H9 (cell line): ENCODE measurements at regions not wholly inside any gene's neighbourhood (a gene's known extent, or its start where the extent isn't known, plus 50 kb on each side); places are given as distances from the start of the nearest gene placed in this dataset.

Source experiments
- DNase-seq: peaks from one replicate; pipeline ENCODE4 v3.0.0-alpha.2; 2017
- H2AFZ ChIP-seq: one replicate; pipeline ENCODE4 v1.6.1; 2013; ENCODE audit warnings: mild to moderate bottlenecking, low read length, control low read depth, moderate library complexity
- H2AK5ac ChIP-seq: 2 replicates; pipeline ENCODE4 v1.6.1; 2013; ENCODE audit warnings: low read length, control low read depth, mixed read lengths; ENCODE audit not compliant: insufficient read length
- H2BK120ac ChIP-seq: one replicate; pipeline ENCODE4 v1.6.1; 2013; ENCODE audit warnings: low read depth, mild to moderate bottlenecking, low read length, control low read depth, inconsistent platforms; ENCODE audit not compliant: poor library complexity, severe bottlenecking
- H2BK12ac ChIP-seq: 2 replicates; pipeline ENCODE4 v1.6.1; 2013; ENCODE audit warnings: low read length, control low read depth, mixed read lengths, low read depth; ENCODE audit not compliant: insufficient read length
- H2BK15ac ChIP-seq: 2 replicates; pipeline ENCODE4 v1.6.1; 2013; ENCODE audit warnings: low read depth, low read length, control low read depth
- H2BK20ac ChIP-seq: one replicate; pipeline ENCODE4 v1.6.1; 2013; ENCODE audit warnings: low read depth, mild to moderate bottlenecking, low read length, control low read depth, inconsistent platforms; ENCODE audit not compliant: poor library complexity, severe bottlenecking
- H2BK5ac ChIP-seq: 2 replicates; pipeline ENCODE4 v1.6.1; 2013; ENCODE audit warnings: low read length, control low read depth, mixed read lengths; ENCODE audit not compliant: insufficient read length
- H3K14ac ChIP-seq: 2 replicates; pipeline ENCODE4 v1.6.1; 2013; ENCODE audit warnings: low read length, control low read depth; ENCODE audit not compliant: insufficient read depth
- H3K18ac ChIP-seq: 2 replicates; pipeline ENCODE4 v1.6.1; 2013; ENCODE audit warnings: low read depth, mild to moderate bottlenecking, mixed read lengths, low read length, control low read depth; ENCODE audit not compliant: insufficient read length
- H3K23ac ChIP-seq: 2 replicates; pipeline ENCODE4 v1.6.1; 2013; ENCODE audit warnings: low read length, control low read depth, mixed read lengths, low read depth; ENCODE audit not compliant: insufficient read length
- H3K23me2 ChIP-seq: 2 replicates; pipeline ENCODE4 v1.6.1; 2013; ENCODE audit warnings: low read depth, mild to moderate bottlenecking, mixed read lengths, low read length, control low read depth; ENCODE audit not compliant: insufficient read length, poor library complexity, severe bottlenecking
- H3K27ac ChIP-seq: 2 replicates; pipeline ENCODE4 v1.5.1; 2013; ENCODE audit warnings: low read length, control low read depth, mixed read lengths, low read depth; ENCODE audit not compliant: insufficient read length
- H3K27me3 ChIP-seq: 2 replicates; pipeline ENCODE4 v1.6.1; 2013; ENCODE audit warnings: low read length, control low read depth, inconsistent platforms; ENCODE audit not compliant: insufficient read depth
- H3K4ac ChIP-seq: 2 replicates; pipeline ENCODE4 v1.6.1; 2013; ENCODE audit warnings: low read depth, mild to moderate bottlenecking, control low read depth, inconsistent platforms, low read length, moderate library complexity
- H3K4me1 ChIP-seq: 2 replicates; pipeline ENCODE4 v1.6.1; 2013; ENCODE audit warnings: low read length, control low read depth, inconsistent platforms; ENCODE audit not compliant: insufficient read depth
- H3K4me2 ChIP-seq: 2 replicates; pipeline ENCODE4 v1.6.1; 2013; ENCODE audit warnings: low read length, control low read depth, mixed read lengths; ENCODE audit not compliant: insufficient read length, insufficient read depth
- H3K56ac ChIP-seq: 2 replicates; pipeline ENCODE4 v1.6.1; 2013; ENCODE audit warnings: low read depth, mild to moderate bottlenecking, mixed read lengths, low read length, control low read depth; ENCODE audit not compliant: insufficient read length
- H3K79me1 ChIP-seq: 2 replicates; pipeline ENCODE4 v1.6.1; 2013; ENCODE audit warnings: low read depth, mild to moderate bottlenecking, moderate library complexity, low read length, control low read depth, inconsistent platforms; ENCODE audit not compliant: insufficient read depth, poor library complexity, severe bottlenecking
- H3K79me2 ChIP-seq: 2 replicates; pipeline ENCODE4 v1.6.1; 2013; ENCODE audit warnings: low read length, control low read depth, inconsistent platforms; ENCODE audit not compliant: insufficient read depth
- H3K9ac ChIP-seq: 2 replicates; pipeline ENCODE4 v1.6.1; 2013; ENCODE audit warnings: low read length, control low read depth, mixed read lengths; ENCODE audit not compliant: insufficient read length; ENCODE audit errors: extremely low read depth
- H3K9me3 ChIP-seq: one replicate; pipeline ENCODE4 v1.6.1; 2013; ENCODE audit warnings: low read depth, low read length, inconsistent platforms; ENCODE audit not compliant: control insufficient read depth
- H3T11ph ChIP-seq: one replicate; pipeline ENCODE4 v1.6.1; 2013; ENCODE audit warnings: mild to moderate bottlenecking, low read length, control low read depth, inconsistent platforms
- H4K20me1 ChIP-seq: one replicate; pipeline ENCODE4 v1.6.1; 2013; ENCODE audit not compliant: control insufficient read depth, insufficient read length, insufficient read depth
- H4K5ac ChIP-seq: 2 replicates; pipeline ENCODE4 v1.6.1; 2013; ENCODE audit warnings: low read depth, mild to moderate bottlenecking, mixed read lengths, low read length, control low read depth; ENCODE audit not compliant: insufficient read length
- H4K8ac ChIP-seq: replicated peaks from 2 replicates; pipeline ENCODE4 v1.6.1; 2013; ENCODE audit warnings: low read length, control low read depth, mixed read lengths, low read depth; ENCODE audit not compliant: insufficient read length
- H4K91ac ChIP-seq: 2 replicates; pipeline ENCODE4 v1.6.1; 2013; ENCODE audit warnings: low read depth, mild to moderate bottlenecking, moderate library complexity, mixed read lengths, low read length, control low read depth; ENCODE audit not compliant: insufficient read length
- H3K27ac Mint-ChIP-seq, 3 experiments: 2 replicates in 2 of 3; 3 replicates in 1 of 3; pipeline ENCODE4 v1.8.0; 2020 to 2021; ENCODE audit warnings: mixed read lengths in 3 of 3, mild to moderate bottlenecking in 1 of 3, moderate library complexity in 1 of 3
- H3K27me3 Mint-ChIP-seq: 2 replicates; pipeline ENCODE4 v1.8.0; 2021; ENCODE audit warnings: low read depth, mild to moderate bottlenecking, moderate library complexity, mixed read lengths
- H3K36me3 Mint-ChIP-seq, 3 experiments: 2 replicates in 2 of 3; 3 replicates in 1 of 3; pipeline ENCODE4 v1.8.0; 2020 to 2021; ENCODE audit warnings: low read depth in 3 of 3, mixed read lengths in 3 of 3; ENCODE audit not compliant: insufficient read depth in 1 of 3
- H3K4me1 Mint-ChIP-seq, 2 experiments: 2 replicates each; pipeline ENCODE4 v1.8.0; 2020; ENCODE audit warnings: mixed read lengths in 2 of 2
- H3K4me3 Mint-ChIP-seq, 2 experiments: 2 replicates in 1 of 2; 3 replicates in 1 of 2; pipeline ENCODE4 v1.8.0; 2020 to 2021; ENCODE audit warnings: mild to moderate bottlenecking in 2 of 2, mixed read lengths in 2 of 2, moderate library complexity in 1 of 2
- H3K9me3 Mint-ChIP-seq, 2 experiments: 2 replicates in 1 of 2; 3 replicates in 1 of 2; pipeline ENCODE4 v1.8.0; 2020; ENCODE audit warnings: mild to moderate bottlenecking in 2 of 2, mixed read lengths in 2 of 2, moderate library complexity in 1 of 2
- WGBS: extraction: QIAGEN DNeasy Blood & Tissue Kit; methylation state at CpG from one replicate; pipeline ENCODE4 v1.1.7; 2013; ENCODE audit warnings: missing lambda C conversion rate, low lambda C conversion rate, mixed read lengths; ENCODE audit not compliant: insufficient read length; ENCODE audit errors: extremely low coverage; 5-methylcytosine and 5-hydroxymethylcytosine counted together
- TF ChIP-seq, protein P1 (sequence below): fragments of 200-600 bp; sonication (generic); conservative IDR thresholded peaks from 3 replicates; pipeline ENCODE4 v1.8.0; 2021; ENCODE audit warnings: antibody characterized with exemption, mild to moderate bottlenecking

DNA sequence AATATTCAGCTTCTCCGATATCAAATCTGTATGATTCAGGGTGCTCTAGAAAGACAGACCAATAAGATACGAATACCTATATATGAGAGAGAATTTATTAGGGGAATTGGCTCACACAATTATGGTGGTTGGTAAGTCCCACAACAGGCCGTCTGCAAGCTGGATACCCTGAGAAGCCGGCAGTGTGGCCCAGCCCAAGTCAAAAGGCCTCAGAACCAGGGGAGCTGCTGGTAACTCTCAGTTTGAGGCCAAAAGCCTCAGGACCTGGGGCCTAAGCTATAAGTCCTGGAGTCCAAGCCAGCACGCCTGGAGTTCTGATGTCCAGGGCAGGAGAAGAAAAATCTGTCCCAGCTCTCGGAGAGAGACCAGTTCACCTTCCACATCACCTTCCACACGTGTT, 318.7 kb downstream of the BRD1 start:
- Histone ChIP-seq H3T11ph (no peak overlapping the region), H2BK12ac (no peak overlapping the region), H3K9me3 (no peaks in the 10 kb centered on the region), H3K27ac (no peak overlapping the region), H4K8ac (no peak overlapping the region), H2BK120ac (no peak overlapping the region), H2AFZ (no peak overlapping the region), H3K4me1 (peaks cover 5% of the 10 kb centered on the region; the same call in 1 of the 2 replicates), H2BK20ac (no peak overlapping the region), H3K14ac (no peak overlapping the region), H3K56ac (no peak overlapping the region), H2AK5ac (no peak overlapping the region), H4K5ac (no peak overlapping the region), H4K91ac (no peak overlapping the region), H3K23ac (no peak overlapping the region), H3K23me2 (no peaks in the 10 kb centered on the region), H3K9ac (no peak overlapping the region), H3K4ac (no peak overlapping the region), H3K4me2 (no peak overlapping the region), H2BK15ac (no peak overlapping the region), H3K27me3 (no peaks in the 10 kb centered on the region), H3K79me1 (no peaks in the 10 kb centered on the region), H2BK5ac (no peak overlapping the region), H4K20me1 (no peaks in the 10 kb centered on the region), H3K79me2 (no peaks in the 10 kb centered on the region), H3K18ac (no peak overlapping the region)
- DNase-seq = no peak
- H3K9me3 Mint-ChIP-seq = peaks cover 10 to 13% of the 10 kb centered on the region in 2 experiments
- no peak overlapping the region for H3K27ac Mint-ChIP-seq
- TF ChIP-seq, protein P1, sequence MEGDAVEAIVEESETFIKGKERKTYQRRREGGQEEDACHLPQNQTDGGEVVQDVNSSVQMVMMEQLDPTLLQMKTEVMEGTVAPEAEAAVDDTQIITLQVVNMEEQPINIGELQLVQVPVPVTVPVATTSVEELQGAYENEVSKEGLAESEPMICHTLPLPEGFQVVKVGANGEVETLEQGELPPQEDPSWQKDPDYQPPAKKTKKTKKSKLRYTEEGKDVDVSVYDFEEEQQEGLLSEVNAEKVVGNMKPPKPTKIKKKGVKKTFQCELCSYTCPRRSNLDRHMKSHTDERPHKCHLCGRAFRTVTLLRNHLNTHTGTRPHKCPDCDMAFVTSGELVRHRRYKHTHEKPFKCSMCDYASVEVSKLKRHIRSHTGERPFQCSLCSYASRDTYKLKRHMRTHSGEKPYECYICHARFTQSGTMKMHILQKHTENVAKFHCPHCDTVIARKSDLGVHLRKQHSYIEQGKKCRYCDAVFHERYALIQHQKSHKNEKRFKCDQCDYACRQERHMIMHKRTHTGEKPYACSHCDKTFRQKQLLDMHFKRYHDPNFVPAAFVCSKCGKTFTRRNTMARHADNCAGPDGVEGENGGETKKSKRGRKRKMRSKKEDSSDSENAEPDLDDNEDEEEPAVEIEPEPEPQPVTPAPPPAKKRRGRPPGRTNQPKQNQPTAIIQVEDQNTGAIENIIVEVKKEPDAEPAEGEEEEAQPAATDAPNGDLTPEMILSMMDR = no peak
- H3K4me1 Mint-ChIP-seq = peaks cover 21 to 22% of the 10 kb centered on the region in 2 experiments
- peaks cover 5% of the 10 kb centered on the region for H3K27me3 Mint-ChIP-seq
- no CpG with 5 or more reads among the region's 7 CpGs for WGBS
- peaks cover 0 to 11% (median 2%) of the 10 kb centered on the region in 3 experiments; a peak in 4 of 7 replicates for H3K36me3 Mint-ChIP-seq
- H3K4me3 Mint-ChIP-seq = no peak overlapping the region
